Epithelial cell of proximal tubule (primary cell): ENCODE measurements at regions not wholly inside any gene's neighbourhood (a gene's known extent, or its start where the extent isn't known, plus 50 kb on each side); places are given as distances from the start of the nearest gene placed in this dataset.
A peak's percentile ranks its signal among the peaks of the same experiment; 100 is the strongest.

Experiments used
- DNase-seq: peaks from one replicate; pipeline ENCODE4 v3.0.0-alpha.2; 2011; ENCODE audit warnings: low read depth
- H3K4me3 ChIP-seq: 2 replicates; pipeline ENCODE4 v1.5.1; 2011; ENCODE audit warnings: low read depth, mild to moderate bottlenecking, low read length
- CTCF ChIP-seq: conservative IDR thresholded peaks from 2 replicates; pipeline ENCODE4 v1.5.1; 2012; ENCODE audit warnings: low read depth, mild to moderate bottlenecking, low read length

GRCh38 chr21:41065539-41065938, 102.4 kb upstream of the BACE2 start:
- no peak for TF ChIP-seq CTCF
- no peak overlapping the region for H3K4me3 ChIP-seq
- no peak for DNase-seq

GRCh38 chr21:41066086-41066938, 101.6 kb upstream of the BACE2 start:
- no peak for TF ChIP-seq CTCF
- DNase-seq = no peak
- no peak overlapping the region for H3K4me3 ChIP-seq

GRCh38 chr21:41067709-41068108, 100.3 kb upstream of the BACE2 start:
- H3K4me3 ChIP-seq = no peak overlapping the region
- TF ChIP-seq CTCF = no peak
- no peak for DNase-seq

- no peak for DNase-seq
- no peak for TF ChIP-seq CTCF
- no peak overlapping the region for H3K4me3 ChIP-seq
Observed at GRCh38 chr21:41068496-41068895, 99.5 kb upstream of the BACE2 start.

- TF ChIP-seq CTCF = peak; percentile 81
- H3K4me3 ChIP-seq = no peak overlapping the region
Observed at GRCh38 chr21:41068967-41069642, 98.9 kb upstream of the BACE2 start.

GRCh38 chr21:41070284-41070683, 97.7 kb upstream of the BACE2 start:
- TF ChIP-seq CTCF = no peak
- no peak overlapping the region for H3K4me3 ChIP-seq
- DNase-seq = no peak

More at GRCh38 chr21:41068967-41069642, 98.9 kb upstream of the BACE2 start:
- no peak for DNase-seq
